Mucosa of descending colon (tissue), 3 donors: ENCODE measurements at regions not wholly inside any gene's neighbourhood (a gene's known extent, or its start where the extent isn't known, plus 50 kb on each side); places are given as distances from the start of the nearest gene placed in this dataset.

ENCODE experiments used
- ATAC-seq: fragments of 200-7000 bp; cut with Tn5 transposase; one replicate; pipeline ENCODE4 v1.9.1; 2020; ENCODE audit warnings: mild to moderate bottlenecking, moderate library complexity
- DNase-seq, 3 donors: peaks; one replicate each; pipeline ENCODE4 v3.0.0-alpha.2; 2020
- H3K36me3 ChIP-seq: fragments of 200-600 bp; one replicate; pipeline ENCODE4 v1.8.0; 2021; ENCODE audit warnings: low read depth, mild to moderate bottlenecking
- H3K4me1 ChIP-seq: fragments of 200-600 bp; one replicate; pipeline ENCODE4 v1.8.0; 2021; ENCODE audit warnings: low read depth, mild to moderate bottlenecking
- H3K4me3 ChIP-seq: fragments of 200-600 bp; one replicate; pipeline ENCODE4 v1.8.0; 2021; ENCODE audit warnings: mild to moderate bottlenecking
- H3K9me3 ChIP-seq: fragments of 200-600 bp; one replicate; pipeline ENCODE4 v1.8.0; 2021; ENCODE audit warnings: mild to moderate bottlenecking
- intact Hi-C, 2 donors: fragments of 100-400 bp; cut with DNase I in 1 of 2; cut with micrococcal nuclease in 1 of 2; formaldehyde crosslinking; loops; one replicate each; pipeline versions ENCODE4 v1.11.0 to v1.11.1; 2022; cut with DNase I, micrococcal nuclease
- TF ChIP-seq, protein P1 (sequence below): fragments of 200-600 bp; IDR thresholded peaks from one replicate; pipeline ENCODE4 v1.8.0; 2022; ENCODE audit warnings: antibody characterized with exemption, mild to moderate bottlenecking
- donor health status: DM: no; HTN: no; CAD: no; lungs with moderate emphysema.
- donor health status: DM: no; HTN: no; CAD: no.
- donor health status: DM: no; HTN: yes; CAD: no.

GRCh38 chr17:77606146-77606864 lies 352.2 kb upstream of the TNRC6C start:
- DNase-seq (no peak), ATAC-seq (no peak)
- H3K36me3 ChIP-seq = no peaks in the 10 kb centered on the region
- no peaks in the 10 kb centered on the region for H3K4me1 ChIP-seq
- no peaks in the 10 kb centered on the region for H3K9me3 ChIP-seq
- intact Hi-C loops = no loop called here
- no peak overlapping the region for H3K4me3 ChIP-seq
- TF ChIP-seq, protein P1, sequence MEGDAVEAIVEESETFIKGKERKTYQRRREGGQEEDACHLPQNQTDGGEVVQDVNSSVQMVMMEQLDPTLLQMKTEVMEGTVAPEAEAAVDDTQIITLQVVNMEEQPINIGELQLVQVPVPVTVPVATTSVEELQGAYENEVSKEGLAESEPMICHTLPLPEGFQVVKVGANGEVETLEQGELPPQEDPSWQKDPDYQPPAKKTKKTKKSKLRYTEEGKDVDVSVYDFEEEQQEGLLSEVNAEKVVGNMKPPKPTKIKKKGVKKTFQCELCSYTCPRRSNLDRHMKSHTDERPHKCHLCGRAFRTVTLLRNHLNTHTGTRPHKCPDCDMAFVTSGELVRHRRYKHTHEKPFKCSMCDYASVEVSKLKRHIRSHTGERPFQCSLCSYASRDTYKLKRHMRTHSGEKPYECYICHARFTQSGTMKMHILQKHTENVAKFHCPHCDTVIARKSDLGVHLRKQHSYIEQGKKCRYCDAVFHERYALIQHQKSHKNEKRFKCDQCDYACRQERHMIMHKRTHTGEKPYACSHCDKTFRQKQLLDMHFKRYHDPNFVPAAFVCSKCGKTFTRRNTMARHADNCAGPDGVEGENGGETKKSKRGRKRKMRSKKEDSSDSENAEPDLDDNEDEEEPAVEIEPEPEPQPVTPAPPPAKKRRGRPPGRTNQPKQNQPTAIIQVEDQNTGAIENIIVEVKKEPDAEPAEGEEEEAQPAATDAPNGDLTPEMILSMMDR = no peak

DNA sequence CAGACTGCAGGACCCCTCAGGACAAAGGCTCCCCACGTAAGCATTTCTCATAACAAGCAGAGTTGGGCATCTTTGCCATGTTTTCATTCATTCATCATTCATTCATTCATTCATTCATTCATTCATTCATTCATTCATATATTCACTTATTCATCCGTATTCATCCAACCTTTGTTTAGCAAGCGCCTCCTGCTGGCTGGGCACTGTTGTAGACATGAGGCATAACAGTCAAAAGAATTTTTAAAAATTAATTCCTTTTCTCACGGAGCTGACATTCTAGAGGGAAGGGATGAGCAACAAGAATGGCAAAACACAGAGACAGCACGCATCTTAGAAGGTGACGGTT lies 351.7 kb upstream of the TNRC6C start:
- TF ChIP-seq, protein P1 = no peak
- no peak overlapping the region for H3K4me3 ChIP-seq
- peak in 1 of 3 donors; percentile 39 for DNase-seq
- intact Hi-C loops = no loop called here
- H3K9me3 ChIP-seq = no peaks in the 10 kb centered on the region
- no peaks in the 10 kb centered on the region for H3K4me1 ChIP-seq
- H3K36me3 ChIP-seq = no peaks in the 10 kb centered on the region
- ATAC-seq = no peak

DNA sequence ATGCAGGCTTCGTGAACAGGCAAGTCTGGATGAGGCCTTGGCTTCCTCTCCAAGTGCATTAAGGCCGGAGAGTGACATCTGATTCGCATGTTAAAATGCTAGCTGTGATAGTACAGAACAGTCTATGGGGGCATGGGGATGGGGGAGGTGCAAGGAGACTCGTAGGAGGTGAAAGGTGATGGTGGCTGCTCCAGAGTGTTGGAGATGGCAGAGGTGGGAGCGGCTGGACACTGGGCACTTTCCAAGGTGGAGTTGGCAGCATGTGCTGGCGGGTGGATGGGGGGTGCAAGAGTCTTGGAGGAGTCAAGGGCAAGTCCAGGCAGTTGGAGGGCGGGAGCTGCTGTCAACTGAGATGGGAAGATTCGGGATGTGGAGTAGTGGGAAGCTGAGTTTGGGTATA lies 350.9 kb upstream of the TNRC6C start:
- Histone ChIP-seq H3K4me1 (no peaks in the 10 kb centered on the region), H3K9me3 (no peaks in the 10 kb centered on the region), H3K4me3 (no peak overlapping the region), H3K36me3 (no peaks in the 10 kb centered on the region)
- no peak for DNase-seq
- TF ChIP-seq, protein P1 = no peak
- intact Hi-C loops = no loop called here
- ATAC-seq = no peak

DNA sequence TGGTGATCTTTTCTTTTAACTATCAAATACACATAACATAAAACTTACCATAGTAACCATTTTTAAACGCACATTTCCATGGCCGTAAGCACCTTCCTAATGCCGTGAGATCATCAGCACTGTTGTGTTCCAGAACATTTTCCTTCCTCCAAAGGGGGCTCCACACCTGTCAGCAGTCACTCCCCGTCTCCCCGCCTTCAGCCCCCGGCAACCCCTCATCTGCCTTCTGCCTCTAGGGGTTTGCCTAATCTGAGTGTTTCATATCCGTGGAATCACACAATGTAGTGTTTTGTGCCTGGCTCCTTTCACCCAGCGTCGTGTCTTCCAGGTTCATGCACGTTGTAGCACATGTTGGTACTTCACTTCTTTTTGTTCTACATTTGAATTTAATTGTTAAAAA lies 350.1 kb upstream of the TNRC6C start:
- intact Hi-C loops = no loop called here
- TF ChIP-seq, protein P1 = no peak
- H3K9me3 ChIP-seq = no peaks in the 10 kb centered on the region
- no peaks in the 10 kb centered on the region for H3K36me3 ChIP-seq
- no peak overlapping the region for H3K4me3 ChIP-seq
- DNase-seq = no peak
- no peak for ATAC-seq
- no peaks in the 10 kb centered on the region for H3K4me1 ChIP-seq

DNA sequence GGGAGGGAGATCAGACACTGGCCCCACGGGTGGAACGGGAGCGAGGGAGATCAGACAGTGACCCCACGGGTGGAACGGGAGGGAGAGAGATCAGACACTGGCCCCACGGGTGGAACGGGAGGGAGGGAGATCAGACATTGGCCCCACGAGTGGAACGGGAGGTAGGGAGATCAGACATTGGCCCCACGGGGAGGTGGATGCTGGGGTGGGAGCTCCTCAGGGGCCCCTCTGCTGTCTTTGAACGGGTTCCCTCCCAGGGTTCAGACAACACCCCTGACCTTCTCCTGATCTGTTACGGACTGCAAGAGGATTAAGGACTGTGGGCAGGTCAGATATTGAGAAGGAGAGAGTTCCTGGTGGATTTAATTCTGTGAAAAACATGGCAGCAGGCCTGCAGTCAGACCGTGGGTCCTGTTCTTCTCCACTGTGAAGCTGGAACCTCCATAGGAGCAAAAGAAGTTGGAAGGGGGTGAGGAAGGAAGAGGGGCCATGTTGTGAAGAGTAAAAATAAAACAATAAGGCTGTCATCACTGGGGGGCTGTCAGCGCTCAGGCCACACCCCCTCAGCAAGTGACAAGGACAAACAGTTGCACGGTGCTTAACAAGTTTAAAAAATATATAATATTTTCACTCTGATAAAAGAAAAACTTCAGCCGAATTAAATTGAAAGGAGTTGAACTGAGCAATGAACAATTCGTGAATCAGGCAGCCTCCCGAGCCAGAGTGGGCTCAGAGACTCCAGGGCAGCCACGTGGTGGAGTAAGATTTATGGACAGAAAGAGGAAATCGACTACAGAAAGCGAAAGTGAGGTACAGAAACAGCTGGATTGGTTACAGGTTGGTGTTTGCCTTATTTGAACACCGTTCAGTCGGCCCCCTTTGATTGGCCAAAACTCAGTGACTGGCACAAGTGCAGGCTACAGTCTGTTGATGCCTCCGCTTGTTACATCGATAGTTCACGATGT lies 348.7 kb upstream of the TNRC6C start:
- peak in 1 of 3 donors; percentile 32 for DNase-seq
- Histone ChIP-seq H3K4me1 (no peaks in the 10 kb centered on the region), H3K9me3 (no peaks in the 10 kb centered on the region), H3K4me3 (no peak overlapping the region), H3K36me3 (no peaks in the 10 kb centered on the region)
- TF ChIP-seq, protein P1 = no peak
- intact Hi-C loops = no loop called here
- ATAC-seq = peak; percentile 71
